ENCODE measurements at regions not wholly inside any gene's neighbourhood (a gene's known extent, or its start where the extent isn't known, plus 50 kb on each side); places are given as distances from the start of the nearest gene placed in this dataset.

GRCh38 chr2:128921751-128922150, 603.1 kb upstream of the HS6ST1 start:
- DNase-seq (ENCODE audit: low spot score), result no peak
- H3K36me3 ChIP-seq, result no peaks in the 10 kb centered on the region
- no peaks in the 10 kb centered on the region for H3K27me3 ChIP-seq (replicated peaks; ENCODE audit: insufficient read depth)
- no peaks in the 10 kb centered on the region for H3K9me3 ChIP-seq
- intact Hi-C loops (cut with DNase I), result no loop called here
- no peak overlapping the region for H3K4me3 ChIP-seq
- WGBS, result 33% methylated on average over 2 of the region's 2 CpGs
- no peaks in the 10 kb centered on the region for H3K4me1 ChIP-seq (replicated peaks)
- TF ChIP-seq CTCF (IDR thresholded peaks at IDR 0.05) (no peak), POLR2AphosphoS5 (IDR thresholded peaks at IDR 0.05) (no peak), POLR2A (IDR thresholded peaks at IDR 0.05) (no peak)
- no peak overlapping the region for H3K27ac ChIP-seq

GRCh38 chr2:128922154-128922553, 603.5 kb upstream of the HS6ST1 start:
- TF ChIP-seq POLR2AphosphoS5 (IDR thresholded peaks at IDR 0.05) (no peak), CTCF (IDR thresholded peaks at IDR 0.05) (no peak), POLR2A (IDR thresholded peaks at IDR 0.05) (no peak)
- DNase-seq (ENCODE audit: low spot score), result no peak
- 48% methylated on average over 2 of the region's 2 CpGs for WGBS
- no peaks in the 10 kb centered on the region for H3K9me3 ChIP-seq
- H3K4me1 ChIP-seq (replicated peaks), result no peaks in the 10 kb centered on the region
- H3K27me3 ChIP-seq (replicated peaks; ENCODE audit: insufficient read depth), result no peaks in the 10 kb centered on the region
- no peak overlapping the region for H3K27ac ChIP-seq
- intact Hi-C loops (cut with DNase I), result no loop called here
- H3K36me3 ChIP-seq, result no peaks in the 10 kb centered on the region
- no peak overlapping the region for H3K4me3 ChIP-seq

- Histone ChIP-seq H3K36me3 (no peaks in the 10 kb centered on the region), H3K9me3 (no peaks in the 10 kb centered on the region), H3K27me3 (replicated peaks; ENCODE audit: insufficient read depth) (no peaks in the 10 kb centered on the region), H3K4me3 (no peak overlapping the region), H3K27ac (no peak overlapping the region), H3K4me1 (replicated peaks) (no peaks in the 10 kb centered on the region)
- intact Hi-C loops (cut with DNase I), result no loop called here
- TF ChIP-seq POLR2A (IDR thresholded peaks at IDR 0.05) (no peak), CTCF (IDR thresholded peaks at IDR 0.05) (no peak), POLR2AphosphoS5 (IDR thresholded peaks at IDR 0.05) (no peak)
- no peak for DNase-seq (ENCODE audit: low spot score)
Observed at GRCh38 chr2:128925631-128926030, 607.0 kb upstream of the HS6ST1 start.

GRCh38 chr2:128930101-128930500, 611.4 kb upstream of the HS6ST1 start:
- intact Hi-C loops (cut with DNase I), result no loop called here
- H3K9me3 ChIP-seq, result no peaks in the 10 kb centered on the region
- H3K4me1 ChIP-seq (replicated peaks), result no peaks in the 10 kb centered on the region
- TF ChIP-seq CTCF (IDR thresholded peaks at IDR 0.05), result no peak
- no peak for TF ChIP-seq POLR2A (IDR thresholded peaks at IDR 0.05)
- no peak for TF ChIP-seq POLR2AphosphoS5 (IDR thresholded peaks at IDR 0.05)
- no peaks in the 10 kb centered on the region for H3K27me3 ChIP-seq (replicated peaks; ENCODE audit: insufficient read depth)
- no peak for DNase-seq (ENCODE audit: low spot score)
- no peaks in the 10 kb centered on the region for H3K36me3 ChIP-seq
- 86% methylated on average over 1 of the region's 1 CpG for WGBS
- no peak overlapping the region for H3K27ac ChIP-seq
- H3K4me3 ChIP-seq, result no peak overlapping the region

- WGBS, result 92% methylated on average over 12 of the region's 12 CpGs
- DNase-seq (ENCODE audit: low spot score), result no peak
- no peaks in the 10 kb centered on the region for H3K9me3 ChIP-seq
- no peak overlapping the region for H3K4me3 ChIP-seq
- TF ChIP-seq CTCF (IDR thresholded peaks at IDR 0.05) (no peak), POLR2AphosphoS5 (IDR thresholded peaks at IDR 0.05) (no peak), POLR2A (IDR thresholded peaks at IDR 0.05) (no peak)
- H3K36me3 ChIP-seq, result no peaks in the 10 kb centered on the region
- no peaks in the 10 kb centered on the region for H3K4me1 ChIP-seq (replicated peaks)
- H3K27me3 ChIP-seq (replicated peaks; ENCODE audit: insufficient read depth), result no peaks in the 10 kb centered on the region
- no peak overlapping the region for H3K27ac ChIP-seq
- intact Hi-C loops (cut with DNase I), result no loop called here
Observed at GRCh38 chr2:128940378-128940777, 621.7 kb upstream of the HS6ST1 start.

Measured in prostate gland (tissue), 2 donors.